ENCODE measurements at regions not wholly inside any gene's neighbourhood (a gene's known extent, or its start where the extent isn't known, plus 50 kb on each side); places are given as distances from the start of the nearest gene placed in this dataset.

- TF ChIP-seq CTCF (IDR thresholded peaks at IDR 0.05) (no peak), POLR2A (IDR thresholded peaks at IDR 0.05) (no peak)
Observed at GRCh38 chr3:184637705-184638104, 74.2 kb downstream of the MAGEF1 start.
